GM12873 (cell line): ENCODE measurements at regions not wholly inside any gene's neighbourhood (a gene's known extent, or its start where the extent isn't known, plus 50 kb on each side); places are given as distances from the start of the nearest gene placed in this dataset.

Source experiments
- TF ChIP-seq, protein P1 (sequence below): IDR thresholded peaks from 2 replicates; pipeline ENCODE4 v1.5.1; 2012; ENCODE audit warnings: low read depth, mild to moderate bottlenecking, moderate library complexity, low read length, control low read depth; ENCODE audit not compliant: insufficient read depth; ENCODE audit errors: missing control alignments

- TF ChIP-seq, protein P1, sequence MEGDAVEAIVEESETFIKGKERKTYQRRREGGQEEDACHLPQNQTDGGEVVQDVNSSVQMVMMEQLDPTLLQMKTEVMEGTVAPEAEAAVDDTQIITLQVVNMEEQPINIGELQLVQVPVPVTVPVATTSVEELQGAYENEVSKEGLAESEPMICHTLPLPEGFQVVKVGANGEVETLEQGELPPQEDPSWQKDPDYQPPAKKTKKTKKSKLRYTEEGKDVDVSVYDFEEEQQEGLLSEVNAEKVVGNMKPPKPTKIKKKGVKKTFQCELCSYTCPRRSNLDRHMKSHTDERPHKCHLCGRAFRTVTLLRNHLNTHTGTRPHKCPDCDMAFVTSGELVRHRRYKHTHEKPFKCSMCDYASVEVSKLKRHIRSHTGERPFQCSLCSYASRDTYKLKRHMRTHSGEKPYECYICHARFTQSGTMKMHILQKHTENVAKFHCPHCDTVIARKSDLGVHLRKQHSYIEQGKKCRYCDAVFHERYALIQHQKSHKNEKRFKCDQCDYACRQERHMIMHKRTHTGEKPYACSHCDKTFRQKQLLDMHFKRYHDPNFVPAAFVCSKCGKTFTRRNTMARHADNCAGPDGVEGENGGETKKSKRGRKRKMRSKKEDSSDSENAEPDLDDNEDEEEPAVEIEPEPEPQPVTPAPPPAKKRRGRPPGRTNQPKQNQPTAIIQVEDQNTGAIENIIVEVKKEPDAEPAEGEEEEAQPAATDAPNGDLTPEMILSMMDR, result no peak
These were observed 139.6 kb downstream of the DYRK2 start for GRCh38 chr12:67788118-67788517.

GRCh38 chr12:67789266-67789665, 140.7 kb downstream of the DYRK2 start:
- TF ChIP-seq, protein P1, result no peak

GRCh38 chr12:67790660-67791059, 142.1 kb downstream of the DYRK2 start:
- TF ChIP-seq, protein P1, result no peak

GRCh38 chr12:67792185-67792584, 143.6 kb downstream of the DYRK2 start:
- TF ChIP-seq, protein P1, result no peak

DNA sequence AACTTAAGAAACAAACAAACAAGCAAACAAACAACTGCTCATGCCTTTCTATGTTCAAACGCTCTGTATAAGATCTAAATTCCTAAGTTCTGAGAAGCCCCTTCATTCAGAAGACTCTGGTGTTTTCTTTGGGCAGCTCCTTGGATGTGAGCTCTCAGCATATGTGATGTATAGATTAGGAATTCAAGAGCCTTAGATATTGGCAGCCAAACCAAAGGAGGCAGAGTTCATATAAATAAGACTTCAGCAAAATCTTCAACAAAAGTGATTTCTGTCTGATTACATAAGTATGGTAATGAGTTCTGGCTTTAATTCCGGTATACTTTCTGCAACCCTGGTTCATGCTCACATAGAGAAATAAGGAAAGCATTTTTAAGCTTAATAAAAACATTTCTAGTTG, 145.6 kb downstream of the DYRK2 start:
- TF ChIP-seq, protein P1, result no peak

DNA sequence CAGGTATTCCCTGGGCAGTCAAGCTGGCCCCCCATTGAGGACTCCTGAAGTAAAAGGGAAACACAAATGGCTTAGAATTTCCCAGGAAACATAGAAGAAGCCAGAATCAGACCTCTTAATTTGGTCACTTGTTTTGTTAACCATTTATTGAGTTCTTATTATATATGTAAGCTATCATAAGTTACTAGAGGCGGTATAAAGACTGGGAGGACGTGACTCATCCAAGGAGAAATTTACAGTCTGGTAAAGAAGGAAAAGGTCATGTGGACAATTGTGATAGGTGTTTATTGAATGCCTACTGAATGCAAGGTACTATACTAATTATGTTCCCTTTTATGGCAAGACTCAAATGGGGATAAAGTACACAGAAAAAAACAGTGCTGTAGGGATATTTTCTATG, 146.7 kb downstream of the DYRK2 start:
- TF ChIP-seq, protein P1, result no peak

- TF ChIP-seq, protein P1, result no peak
These were observed 148.7 kb downstream of the DYRK2 start for GRCh38 chr12:67797185-67797741.
